ENCODE measurements at regions not wholly inside any gene's neighbourhood (a gene's known extent, or its start where the extent isn't known, plus 50 kb on each side); places are given as distances from the start of the nearest gene placed in this dataset.
"Not testable (repeated sequence)": the region's sequence is repeated elsewhere in the genome, so short reads cannot be mapped to it uniquely, and the experiment has no call there.

- intact Hi-C loops (cut with DNase I), result no loop called here
Observed at GRCh38 chr14:105910426-105910825, 384.0 kb downstream of the TMEM121 start.

GRCh38 chr14:105911006-105911847 lies 384.8 kb downstream of the TMEM121 start:
- H3K27ac ChIP-seq, result no peak overlapping the region
- TF ChIP-seq, protein P1, sequence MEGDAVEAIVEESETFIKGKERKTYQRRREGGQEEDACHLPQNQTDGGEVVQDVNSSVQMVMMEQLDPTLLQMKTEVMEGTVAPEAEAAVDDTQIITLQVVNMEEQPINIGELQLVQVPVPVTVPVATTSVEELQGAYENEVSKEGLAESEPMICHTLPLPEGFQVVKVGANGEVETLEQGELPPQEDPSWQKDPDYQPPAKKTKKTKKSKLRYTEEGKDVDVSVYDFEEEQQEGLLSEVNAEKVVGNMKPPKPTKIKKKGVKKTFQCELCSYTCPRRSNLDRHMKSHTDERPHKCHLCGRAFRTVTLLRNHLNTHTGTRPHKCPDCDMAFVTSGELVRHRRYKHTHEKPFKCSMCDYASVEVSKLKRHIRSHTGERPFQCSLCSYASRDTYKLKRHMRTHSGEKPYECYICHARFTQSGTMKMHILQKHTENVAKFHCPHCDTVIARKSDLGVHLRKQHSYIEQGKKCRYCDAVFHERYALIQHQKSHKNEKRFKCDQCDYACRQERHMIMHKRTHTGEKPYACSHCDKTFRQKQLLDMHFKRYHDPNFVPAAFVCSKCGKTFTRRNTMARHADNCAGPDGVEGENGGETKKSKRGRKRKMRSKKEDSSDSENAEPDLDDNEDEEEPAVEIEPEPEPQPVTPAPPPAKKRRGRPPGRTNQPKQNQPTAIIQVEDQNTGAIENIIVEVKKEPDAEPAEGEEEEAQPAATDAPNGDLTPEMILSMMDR (IDR thresholded peaks at IDR 0.05), result no peak
- peaks cover 0 to 1% (median 0%) of the 10 kb centered on the region in 3 donors for H3K27me3 ChIP-seq (ENCODE audit: insufficient read depth in 3 of 3, low read length in 2 of 3)
- intact Hi-C loops (cut with DNase I), result no loop called here
- 72 to 76% (median 72%) methylated on average over 7 to 18 of the region's 18 CpGs for WGBS, 3 donors
- ATAC-seq, result no peak
- no peaks in the 10 kb centered on the region for H3K4me1 ChIP-seq
- peak; percentile 1 to 21 for DNase-seq
- H3K9me3 ChIP-seq, result no peaks in the 10 kb centered on the region
- H3K36me3 ChIP-seq (ENCODE audit: insufficient read depth in 1 of 2, low read depth in 1 of 2), result no peaks in the 10 kb centered on the region
- no peak overlapping the region for H3K4me3 ChIP-seq

More at GRCh38 chr14:105910426-105910825, 384.0 kb downstream of the TMEM121 start:
- H3K4me3 ChIP-seq, result no peak overlapping the region
- H3K36me3 ChIP-seq (ENCODE audit: insufficient read depth in 1 of 2, low read depth in 1 of 2), result no peaks in the 10 kb centered on the region
- 61 to 88% (median 69%) methylated on average over 5 to 6 of the region's 6 CpGs for WGBS, 3 donors
- ATAC-seq (no peak), DNase-seq (peak; percentile 5 to 26)
- TF ChIP-seq, protein P1 (IDR thresholded peaks at IDR 0.05), result no peak
- H3K9me3 ChIP-seq, result no peaks in the 10 kb centered on the region
- peaks cover 0 to 1% (median 0%) of the 10 kb centered on the region in 3 donors for H3K27me3 ChIP-seq (ENCODE audit: insufficient read depth in 3 of 3, low read length in 2 of 3)
- no peaks in the 10 kb centered on the region for H3K4me1 ChIP-seq
- no peak overlapping the region for H3K27ac ChIP-seq

- H3K36me3 ChIP-seq (ENCODE audit: insufficient read depth in 1 of 2, low read depth in 1 of 2); H3K9me3 ChIP-seq; H3K27ac ChIP-seq; intact Hi-C loops (cut with DNase I); H3K27me3 ChIP-seq (ENCODE audit: insufficient read depth in 3 of 3, low read length in 2 of 3); H3K4me1 ChIP-seq; H3K4me3 ChIP-seq; ATAC-seq: not testable (repeated sequence)
- peak in 1 of 2 donors; percentile 42 for DNase-seq
- 80 to 90% (median 81%) methylated on average over 7 to 8 of the region's 8 CpGs for WGBS, 3 donors
Observed at GRCh38 chr14:105911848-105912292, 385.5 kb downstream of the TMEM121 start.

- H3K4me1 ChIP-seq, result no peaks in the 10 kb centered on the region
- WGBS, 3 donors, result 60 to 79% (median 62%) methylated on average over 8 to 11 of the region's 11 CpGs
- TF ChIP-seq, protein P1 (IDR thresholded peaks at IDR 0.05), result no peak
- H3K9me3 ChIP-seq, result peaks cover 3% of the 10 kb centered on the region
- ATAC-seq (no peak), DNase-seq (peak; percentile 1 to 20)
- no peak overlapping the region for H3K27ac ChIP-seq
- intact Hi-C loops (cut with DNase I), result no loop called here
- H3K4me3 ChIP-seq, result no peak overlapping the region
- no peaks in the 10 kb centered on the region for H3K36me3 ChIP-seq (ENCODE audit: insufficient read depth in 1 of 2, low read depth in 1 of 2)
- peaks cover 0 to 1% (median 0%) of the 10 kb centered on the region in 3 donors for H3K27me3 ChIP-seq (ENCODE audit: insufficient read depth in 3 of 3, low read length in 2 of 3)
Observed at GRCh38 chr14:105912641-105913180, 386.3 kb downstream of the TMEM121 start.

- no peak overlapping the region for H3K27ac ChIP-seq
- 82 to 88% (median 84%) methylated on average over 8 to 9 of the region's 9 CpGs for WGBS, 3 donors
- H3K36me3 ChIP-seq (ENCODE audit: insufficient read depth in 1 of 2, low read depth in 1 of 2), result no peaks in the 10 kb centered on the region
- H3K9me3 ChIP-seq, result peaks cover 3% of the 10 kb centered on the region
- H3K4me1 ChIP-seq, result no peaks in the 10 kb centered on the region
- intact Hi-C loops (cut with DNase I), result no loop called here
- peaks cover 0 to 3% (median 0%) of the 10 kb centered on the region in 3 donors for H3K27me3 ChIP-seq (ENCODE audit: insufficient read depth in 3 of 3, low read length in 2 of 3)
- peak; percentile 2 to 21 for DNase-seq
- no peak overlapping the region for H3K4me3 ChIP-seq
- TF ChIP-seq, protein P1 (IDR thresholded peaks at IDR 0.05), result no peak
- no peak for ATAC-seq
Observed at GRCh38 chr14:105913221-105913620, 386.8 kb downstream of the TMEM121 start.
